H9 (cell line): ENCODE measurements at regions not wholly inside any gene's neighbourhood (a gene's known extent, or its start where the extent isn't known, plus 50 kb on each side); places are given as distances from the start of the nearest gene placed in this dataset.

Source experiments
- DNase-seq: peaks from one replicate; pipeline ENCODE4 v3.0.0-alpha.2; 2017
- H2AFZ ChIP-seq: one replicate; pipeline ENCODE4 v1.6.1; 2013; ENCODE audit warnings: mild to moderate bottlenecking, low read length, control low read depth, moderate library complexity
- H2AK5ac ChIP-seq: 2 replicates; pipeline ENCODE4 v1.6.1; 2013; ENCODE audit warnings: low read length, control low read depth, mixed read lengths; ENCODE audit not compliant: insufficient read length
- H2BK120ac ChIP-seq: one replicate; pipeline ENCODE4 v1.6.1; 2013; ENCODE audit warnings: low read depth, mild to moderate bottlenecking, low read length, control low read depth, inconsistent platforms; ENCODE audit not compliant: poor library complexity, severe bottlenecking
- H2BK12ac ChIP-seq: 2 replicates; pipeline ENCODE4 v1.6.1; 2013; ENCODE audit warnings: low read length, control low read depth, mixed read lengths, low read depth; ENCODE audit not compliant: insufficient read length
- H2BK15ac ChIP-seq: 2 replicates; pipeline ENCODE4 v1.6.1; 2013; ENCODE audit warnings: low read depth, low read length, control low read depth
- H2BK20ac ChIP-seq: one replicate; pipeline ENCODE4 v1.6.1; 2013; ENCODE audit warnings: low read depth, mild to moderate bottlenecking, low read length, control low read depth, inconsistent platforms; ENCODE audit not compliant: poor library complexity, severe bottlenecking
- H2BK5ac ChIP-seq: 2 replicates; pipeline ENCODE4 v1.6.1; 2013; ENCODE audit warnings: low read length, control low read depth, mixed read lengths; ENCODE audit not compliant: insufficient read length
- H3K14ac ChIP-seq: 2 replicates; pipeline ENCODE4 v1.6.1; 2013; ENCODE audit warnings: low read length, control low read depth; ENCODE audit not compliant: insufficient read depth
- H3K18ac ChIP-seq: 2 replicates; pipeline ENCODE4 v1.6.1; 2013; ENCODE audit warnings: low read depth, mild to moderate bottlenecking, mixed read lengths, low read length, control low read depth; ENCODE audit not compliant: insufficient read length
- H3K23ac ChIP-seq: 2 replicates; pipeline ENCODE4 v1.6.1; 2013; ENCODE audit warnings: low read length, control low read depth, mixed read lengths, low read depth; ENCODE audit not compliant: insufficient read length
- H3K23me2 ChIP-seq: 2 replicates; pipeline ENCODE4 v1.6.1; 2013; ENCODE audit warnings: low read depth, mild to moderate bottlenecking, mixed read lengths, low read length, control low read depth; ENCODE audit not compliant: insufficient read length, poor library complexity, severe bottlenecking
- H3K27ac ChIP-seq: 2 replicates; pipeline ENCODE4 v1.5.1; 2013; ENCODE audit warnings: low read length, control low read depth, mixed read lengths, low read depth; ENCODE audit not compliant: insufficient read length
- H3K27me3 ChIP-seq: 2 replicates; pipeline ENCODE4 v1.6.1; 2013; ENCODE audit warnings: low read length, control low read depth, inconsistent platforms; ENCODE audit not compliant: insufficient read depth
- H3K4ac ChIP-seq: 2 replicates; pipeline ENCODE4 v1.6.1; 2013; ENCODE audit warnings: low read depth, mild to moderate bottlenecking, control low read depth, inconsistent platforms, low read length, moderate library complexity
- H3K4me1 ChIP-seq: 2 replicates; pipeline ENCODE4 v1.6.1; 2013; ENCODE audit warnings: low read length, control low read depth, inconsistent platforms; ENCODE audit not compliant: insufficient read depth
- H3K4me2 ChIP-seq: 2 replicates; pipeline ENCODE4 v1.6.1; 2013; ENCODE audit warnings: low read length, control low read depth, mixed read lengths; ENCODE audit not compliant: insufficient read length, insufficient read depth
- H3K56ac ChIP-seq: 2 replicates; pipeline ENCODE4 v1.6.1; 2013; ENCODE audit warnings: low read depth, mild to moderate bottlenecking, mixed read lengths, low read length, control low read depth; ENCODE audit not compliant: insufficient read length
- H3K79me1 ChIP-seq: 2 replicates; pipeline ENCODE4 v1.6.1; 2013; ENCODE audit warnings: low read depth, mild to moderate bottlenecking, moderate library complexity, low read length, control low read depth, inconsistent platforms; ENCODE audit not compliant: insufficient read depth, poor library complexity, severe bottlenecking
- H3K79me2 ChIP-seq: 2 replicates; pipeline ENCODE4 v1.6.1; 2013; ENCODE audit warnings: low read length, control low read depth, inconsistent platforms; ENCODE audit not compliant: insufficient read depth
- H3K9ac ChIP-seq: 2 replicates; pipeline ENCODE4 v1.6.1; 2013; ENCODE audit warnings: low read length, control low read depth, mixed read lengths; ENCODE audit not compliant: insufficient read length; ENCODE audit errors: extremely low read depth
- H3K9me3 ChIP-seq: one replicate; pipeline ENCODE4 v1.6.1; 2013; ENCODE audit warnings: low read depth, low read length, inconsistent platforms; ENCODE audit not compliant: control insufficient read depth
- H3T11ph ChIP-seq: one replicate; pipeline ENCODE4 v1.6.1; 2013; ENCODE audit warnings: mild to moderate bottlenecking, low read length, control low read depth, inconsistent platforms
- H4K20me1 ChIP-seq: one replicate; pipeline ENCODE4 v1.6.1; 2013; ENCODE audit not compliant: control insufficient read depth, insufficient read length, insufficient read depth
- H4K5ac ChIP-seq: 2 replicates; pipeline ENCODE4 v1.6.1; 2013; ENCODE audit warnings: low read depth, mild to moderate bottlenecking, mixed read lengths, low read length, control low read depth; ENCODE audit not compliant: insufficient read length
- H4K8ac ChIP-seq: replicated peaks from 2 replicates; pipeline ENCODE4 v1.6.1; 2013; ENCODE audit warnings: low read length, control low read depth, mixed read lengths, low read depth; ENCODE audit not compliant: insufficient read length
- H4K91ac ChIP-seq: 2 replicates; pipeline ENCODE4 v1.6.1; 2013; ENCODE audit warnings: low read depth, mild to moderate bottlenecking, moderate library complexity, mixed read lengths, low read length, control low read depth; ENCODE audit not compliant: insufficient read length
- H3K27ac Mint-ChIP-seq, 3 experiments: 2 replicates in 2 of 3; 3 replicates in 1 of 3; pipeline ENCODE4 v1.8.0; 2020 to 2021; ENCODE audit warnings: mixed read lengths in 3 of 3, mild to moderate bottlenecking in 1 of 3, moderate library complexity in 1 of 3
- H3K27me3 Mint-ChIP-seq: 2 replicates; pipeline ENCODE4 v1.8.0; 2021; ENCODE audit warnings: low read depth, mild to moderate bottlenecking, moderate library complexity, mixed read lengths
- H3K36me3 Mint-ChIP-seq, 3 experiments: 2 replicates in 2 of 3; 3 replicates in 1 of 3; pipeline ENCODE4 v1.8.0; 2020 to 2021; ENCODE audit warnings: low read depth in 3 of 3, mixed read lengths in 3 of 3; ENCODE audit not compliant: insufficient read depth in 1 of 3
- H3K4me1 Mint-ChIP-seq, 2 experiments: 2 replicates each; pipeline ENCODE4 v1.8.0; 2020; ENCODE audit warnings: mixed read lengths in 2 of 2
- H3K4me3 Mint-ChIP-seq, 2 experiments: 2 replicates in 1 of 2; 3 replicates in 1 of 2; pipeline ENCODE4 v1.8.0; 2020 to 2021; ENCODE audit warnings: mild to moderate bottlenecking in 2 of 2, mixed read lengths in 2 of 2, moderate library complexity in 1 of 2
- H3K9me3 Mint-ChIP-seq, 2 experiments: 2 replicates in 1 of 2; 3 replicates in 1 of 2; pipeline ENCODE4 v1.8.0; 2020; ENCODE audit warnings: mild to moderate bottlenecking in 2 of 2, mixed read lengths in 2 of 2, moderate library complexity in 1 of 2
- WGBS: extraction: QIAGEN DNeasy Blood & Tissue Kit; methylation state at CpG from one replicate; pipeline ENCODE4 v1.1.7; 2013; ENCODE audit warnings: missing lambda C conversion rate, low lambda C conversion rate, mixed read lengths; ENCODE audit not compliant: insufficient read length; ENCODE audit errors: extremely low coverage; 5-methylcytosine and 5-hydroxymethylcytosine counted together
- TF ChIP-seq, protein P1 (sequence below): fragments of 200-600 bp; sonication (generic); conservative IDR thresholded peaks from 3 replicates; pipeline ENCODE4 v1.8.0; 2021; ENCODE audit warnings: antibody characterized with exemption, mild to moderate bottlenecking

DNA sequence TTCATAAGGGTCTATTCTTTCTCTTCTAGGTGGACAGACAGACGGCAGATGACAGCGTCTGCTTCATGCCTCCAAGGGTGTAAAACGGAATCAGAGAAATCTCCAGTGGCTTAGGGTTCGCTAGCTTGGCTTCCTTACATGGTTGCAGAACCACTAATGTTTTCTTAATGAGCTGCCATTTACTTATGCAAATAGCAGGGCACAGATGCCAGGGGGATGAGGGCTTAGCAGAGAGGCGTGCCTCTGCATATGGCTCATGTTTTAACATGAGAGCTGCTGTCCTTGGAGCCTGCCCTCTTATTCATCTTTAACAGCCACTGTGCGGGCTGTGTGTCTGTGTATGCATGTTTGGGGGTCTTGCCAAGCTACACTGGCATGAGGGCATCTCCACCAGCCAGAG is 119.6 kb downstream of the IER5 start:
- H3K4ac ChIP-seq = no peak overlapping the region
- Mint-ChIP-seq H3K4me3 (no peak overlapping the region; a peak in 1 of 5 replicates), H3K36me3 (no peaks in the 10 kb centered on the region), H3K4me1 (peaks cover 18 to 19% of the 10 kb centered on the region in 2 experiments), H3K9me3 (no peaks in the 10 kb centered on the region), H3K27ac (no peak overlapping the region), H3K27me3 (peaks cover 20% of the 10 kb centered on the region)
- H3K9ac ChIP-seq = no peak overlapping the region
- H4K5ac ChIP-seq = no peak overlapping the region
- H3K27me3 ChIP-seq = no peaks in the 10 kb centered on the region
- H2AK5ac ChIP-seq = no peak overlapping the region
- no peak overlapping the region for H2BK15ac ChIP-seq
- H4K20me1 ChIP-seq = no peaks in the 10 kb centered on the region
- no peak overlapping the region for H3T11ph ChIP-seq
- peaks cover 4% of the 10 kb centered on the region; the same call in 1 of the 2 replicates for H3K4me1 ChIP-seq
- no peak overlapping the region for H2BK12ac ChIP-seq
- H2BK120ac ChIP-seq = no peak overlapping the region
- H3K23ac ChIP-seq = no peak overlapping the region
- no peak overlapping the region for H2BK20ac ChIP-seq
- no peak overlapping the region for H3K14ac ChIP-seq
- no peak overlapping the region for H3K56ac ChIP-seq
- no peak overlapping the region for H2AFZ ChIP-seq
- H3K9me3 ChIP-seq = no peaks in the 10 kb centered on the region
- H3K79me2 ChIP-seq = no peaks in the 10 kb centered on the region
- H3K23me2 ChIP-seq = no peaks in the 10 kb centered on the region
- no peak overlapping the region for H3K27ac ChIP-seq
- H4K8ac ChIP-seq = no peak overlapping the region
- H3K4me2 ChIP-seq = no peak overlapping the region
- no CpG with 5 or more reads among the region's 6 CpGs for WGBS
- no peak overlapping the region for H3K18ac ChIP-seq
- DNase-seq = no peak
- H3K79me1 ChIP-seq = no peaks in the 10 kb centered on the region
- TF ChIP-seq, protein P1, sequence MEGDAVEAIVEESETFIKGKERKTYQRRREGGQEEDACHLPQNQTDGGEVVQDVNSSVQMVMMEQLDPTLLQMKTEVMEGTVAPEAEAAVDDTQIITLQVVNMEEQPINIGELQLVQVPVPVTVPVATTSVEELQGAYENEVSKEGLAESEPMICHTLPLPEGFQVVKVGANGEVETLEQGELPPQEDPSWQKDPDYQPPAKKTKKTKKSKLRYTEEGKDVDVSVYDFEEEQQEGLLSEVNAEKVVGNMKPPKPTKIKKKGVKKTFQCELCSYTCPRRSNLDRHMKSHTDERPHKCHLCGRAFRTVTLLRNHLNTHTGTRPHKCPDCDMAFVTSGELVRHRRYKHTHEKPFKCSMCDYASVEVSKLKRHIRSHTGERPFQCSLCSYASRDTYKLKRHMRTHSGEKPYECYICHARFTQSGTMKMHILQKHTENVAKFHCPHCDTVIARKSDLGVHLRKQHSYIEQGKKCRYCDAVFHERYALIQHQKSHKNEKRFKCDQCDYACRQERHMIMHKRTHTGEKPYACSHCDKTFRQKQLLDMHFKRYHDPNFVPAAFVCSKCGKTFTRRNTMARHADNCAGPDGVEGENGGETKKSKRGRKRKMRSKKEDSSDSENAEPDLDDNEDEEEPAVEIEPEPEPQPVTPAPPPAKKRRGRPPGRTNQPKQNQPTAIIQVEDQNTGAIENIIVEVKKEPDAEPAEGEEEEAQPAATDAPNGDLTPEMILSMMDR = no peak
- H2BK5ac ChIP-seq = no peak overlapping the region
- no peak overlapping the region for H4K91ac ChIP-seq
